ENCODE measurements at regions not wholly inside any gene's neighbourhood (a gene's known extent, or its start where the extent isn't known, plus 50 kb on each side); places are given as distances from the start of the nearest gene placed in this dataset.
"Not testable (repeated sequence)": the region's sequence is repeated elsewhere in the genome, so short reads cannot be mapped to it uniquely, and the experiment has no call there.

GRCh38 chr2:35585972-35586371 is 769.6 kb upstream of the CRIM1 start:
- no peak for DNase-seq
- no peaks in the 10 kb centered on the region for H3K27me3 ChIP-seq (ENCODE audit: low read depth)
- TF ChIP-seq CTCF (IDR thresholded peaks at IDR 0.05; ENCODE audit: borderline replicate concordance) = no peak
- H3K4me1 ChIP-seq = no peaks in the 10 kb centered on the region
- H3K27ac ChIP-seq (replicated peaks) = no peak overlapping the region
- no peaks in the 10 kb centered on the region for H3K36me3 ChIP-seq
- peaks cover 25% of the 10 kb centered on the region for H3K9me3 ChIP-seq (replicated peaks)
- H3K4me3 ChIP-seq = no peak overlapping the region
- intact Hi-C loops (cut with micrococcal nuclease) = no loop called here

- Histone ChIP-seq H3K9me3 (replicated peaks) (peaks cover 25% of the 10 kb centered on the region), H3K4me1 (no peaks in the 10 kb centered on the region), H3K36me3 (no peaks in the 10 kb centered on the region), H3K4me3 (no peak overlapping the region), H3K27ac (replicated peaks) (no peak overlapping the region), H3K27me3 (ENCODE audit: low read depth) (no peaks in the 10 kb centered on the region)
- intact Hi-C loops (cut with micrococcal nuclease) = no loop called here
- TF ChIP-seq CTCF (IDR thresholded peaks at IDR 0.05; ENCODE audit: borderline replicate concordance) = no peak
- DNase-seq = no peak
Observed at GRCh38 chr2:35582637-35583036, 772.9 kb upstream of the CRIM1 start.

GRCh38 chr2:35580956-35581355 is 774.6 kb upstream of the CRIM1 start:
- Histone ChIP-seq H3K36me3 (no peaks in the 10 kb centered on the region), H3K4me1 (no peaks in the 10 kb centered on the region), H3K4me3 (no peak overlapping the region), H3K27ac (replicated peaks) (no peak overlapping the region), H3K9me3 (replicated peaks) (peaks cover 10% of the 10 kb centered on the region), H3K27me3 (ENCODE audit: low read depth) (no peaks in the 10 kb centered on the region)
- no peak for DNase-seq
- TF ChIP-seq CTCF (IDR thresholded peaks at IDR 0.05; ENCODE audit: borderline replicate concordance) = no peak
- intact Hi-C loops (cut with micrococcal nuclease) = no loop called here

GRCh38 chr2:35568574-35568973 is 787.0 kb upstream of the CRIM1 start:
- H3K4me1 ChIP-seq; H3K36me3 ChIP-seq; intact Hi-C loops (cut with micrococcal nuclease); H3K27ac ChIP-seq (replicated peaks); H3K4me3 ChIP-seq; DNase-seq; H3K27me3 ChIP-seq (ENCODE audit: low read depth): not testable (repeated sequence)
- H3K9me3 ChIP-seq (replicated peaks) = peaks cover 28% of the 10 kb centered on the region

GRCh38 chr2:35562488-35562887 is 793.1 kb upstream of the CRIM1 start:
- Histone ChIP-seq H3K27ac (replicated peaks) (no peak overlapping the region), H3K4me1 (no peaks in the 10 kb centered on the region), H3K4me3 (no peak overlapping the region), H3K27me3 (ENCODE audit: low read depth) (no peaks in the 10 kb centered on the region), H3K9me3 (replicated peaks) (no peaks in the 10 kb centered on the region), H3K36me3 (no peaks in the 10 kb centered on the region)
- intact Hi-C loops (cut with micrococcal nuclease) = no loop called here
- no peak for TF ChIP-seq CTCF (IDR thresholded peaks at IDR 0.05; ENCODE audit: borderline replicate concordance)
- no peak for DNase-seq

GRCh38 chr2:35548171-35548570 is 807.4 kb upstream of the CRIM1 start:
- no peak for DNase-seq
- no peaks in the 10 kb centered on the region for H3K36me3 ChIP-seq
- H3K4me1 ChIP-seq = no peaks in the 10 kb centered on the region
- H3K27ac ChIP-seq (replicated peaks) = no peak overlapping the region
- intact Hi-C loops (cut with micrococcal nuclease) = no loop called here
- H3K27me3 ChIP-seq (ENCODE audit: low read depth) = no peaks in the 10 kb centered on the region
- no peak overlapping the region for H3K4me3 ChIP-seq
- no peaks in the 10 kb centered on the region for H3K9me3 ChIP-seq (replicated peaks)
- no peak for TF ChIP-seq CTCF (IDR thresholded peaks at IDR 0.05; ENCODE audit: borderline replicate concordance)

Measured in left ventricle myocardium inferior (tissue), 1 donor.